ENCODE measurements at regions not wholly inside any gene's neighbourhood (a gene's known extent, or its start where the extent isn't known, plus 50 kb on each side); places are given as distances from the start of the nearest gene placed in this dataset.

DNA sequence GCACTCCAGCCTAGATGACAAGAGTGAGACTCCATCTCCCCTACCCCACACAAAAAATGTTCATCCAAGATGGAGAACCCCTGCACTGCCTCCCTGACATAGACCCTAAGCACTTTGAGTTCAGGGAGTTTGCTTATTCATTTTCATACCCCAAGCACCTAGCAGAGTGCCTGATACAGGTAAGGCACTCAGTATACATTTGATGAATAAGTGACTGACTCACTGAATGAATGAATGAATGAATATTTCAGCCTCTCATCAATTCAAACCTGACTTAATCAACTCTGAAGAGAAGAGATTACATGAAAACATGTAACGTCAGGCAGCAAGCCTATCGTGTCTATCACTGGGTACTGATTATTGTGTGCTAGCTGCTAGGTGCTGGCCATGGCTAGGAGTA is 121.3 kb upstream of the GADD45A start:
- no peak for DNase-seq

DNA sequence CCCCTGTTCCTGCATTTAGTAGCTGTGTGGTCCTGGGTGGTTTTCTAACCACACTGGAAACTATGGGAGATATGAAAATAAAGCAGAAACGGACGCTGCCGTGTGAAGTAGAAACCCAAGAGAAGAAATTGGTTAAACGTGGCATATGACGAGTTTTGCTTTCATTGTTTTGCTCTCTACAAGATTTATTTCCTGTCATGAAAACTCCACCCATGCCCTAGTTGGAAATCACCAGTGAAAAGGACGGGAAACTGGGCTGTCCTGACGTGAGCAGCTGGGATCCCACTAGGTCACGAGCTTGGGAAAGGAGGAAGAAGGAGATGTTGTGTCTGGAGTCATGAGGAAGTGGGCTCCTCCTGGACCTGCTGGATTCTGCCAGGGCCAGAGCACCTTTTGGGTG is 120.8 kb upstream of the GADD45A start:
- no peak for DNase-seq

DNA sequence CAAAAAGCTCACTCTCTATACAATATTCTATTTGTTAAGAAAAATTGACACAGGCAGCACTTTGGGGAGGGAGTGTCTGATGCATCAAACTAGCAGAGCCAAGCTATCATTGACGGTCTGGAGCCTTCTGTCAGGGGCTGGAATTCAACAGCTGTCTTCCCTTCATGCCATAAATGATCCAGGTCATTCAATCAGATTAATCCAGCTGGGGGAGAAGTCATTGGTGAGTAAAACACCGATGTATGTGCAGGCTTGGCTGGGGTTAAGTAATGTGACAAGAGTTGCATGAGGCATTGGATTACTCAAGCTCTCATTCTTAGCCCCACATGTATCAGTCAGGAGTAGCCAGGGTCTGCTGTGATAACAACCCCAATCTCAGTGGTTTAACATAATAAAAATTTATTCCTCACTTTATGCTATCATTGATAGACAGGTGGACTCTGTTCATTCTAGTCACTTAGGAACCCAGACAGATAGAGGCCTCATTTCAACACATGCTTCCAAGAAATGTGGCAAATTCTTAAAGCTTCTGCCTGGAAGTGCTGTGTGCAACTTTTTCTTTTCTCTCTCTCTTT is 118.1 kb upstream of the GADD45A start:
- DNase-seq: no peak

DNA sequence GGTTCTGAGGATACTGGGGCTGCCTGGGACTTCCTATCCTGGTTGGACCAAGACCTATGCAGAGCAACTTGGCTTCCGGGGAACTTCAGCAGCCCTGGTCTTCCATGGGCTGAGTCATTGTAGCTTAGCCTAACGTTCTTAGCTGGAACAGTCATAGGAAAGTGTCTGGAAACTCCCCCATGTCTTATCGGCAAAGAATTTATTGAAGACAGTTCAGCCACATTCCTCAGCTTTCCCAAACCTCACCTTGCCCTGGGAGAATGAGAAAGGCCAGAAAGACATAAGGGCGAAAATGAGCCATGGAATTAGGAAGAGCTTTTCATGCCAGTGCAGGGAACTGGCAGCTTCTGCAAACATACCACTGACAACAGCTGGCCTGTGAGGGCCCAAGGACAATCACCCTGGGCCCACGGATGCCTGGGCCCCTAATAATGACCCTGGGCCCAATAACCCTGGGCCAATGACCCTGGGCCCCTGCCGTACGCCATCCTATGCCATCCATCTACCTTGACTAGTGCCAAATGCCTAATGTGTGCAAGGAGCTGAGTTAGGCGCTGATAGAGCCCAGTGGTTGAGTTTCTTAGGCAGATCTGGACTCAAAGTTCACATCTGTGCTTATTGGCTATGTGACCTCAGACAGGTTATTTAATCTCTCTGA is 114.4 kb upstream of the GADD45A start:
- no peak for DNase-seq

DNA sequence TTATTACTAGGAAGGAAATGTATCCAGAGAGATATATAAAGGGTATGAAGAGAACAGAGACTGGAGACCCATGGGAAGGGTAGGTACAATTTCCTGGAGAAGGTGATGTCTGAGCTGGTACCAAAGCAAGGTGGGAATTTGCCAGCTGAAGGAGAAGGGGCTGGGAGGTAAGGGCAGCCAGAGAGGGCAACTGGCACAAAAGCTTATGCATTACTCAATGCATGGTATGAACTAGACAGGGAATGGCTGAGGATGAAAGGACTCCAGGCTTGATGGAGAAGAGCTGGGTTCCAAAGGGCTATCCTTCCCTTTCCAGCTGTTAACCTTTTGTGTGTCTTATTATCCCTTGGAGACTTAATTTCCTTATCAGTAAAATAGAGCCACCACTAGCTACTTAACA is 113.6 kb upstream of the GADD45A start:
- no peak for DNase-seq

DNA sequence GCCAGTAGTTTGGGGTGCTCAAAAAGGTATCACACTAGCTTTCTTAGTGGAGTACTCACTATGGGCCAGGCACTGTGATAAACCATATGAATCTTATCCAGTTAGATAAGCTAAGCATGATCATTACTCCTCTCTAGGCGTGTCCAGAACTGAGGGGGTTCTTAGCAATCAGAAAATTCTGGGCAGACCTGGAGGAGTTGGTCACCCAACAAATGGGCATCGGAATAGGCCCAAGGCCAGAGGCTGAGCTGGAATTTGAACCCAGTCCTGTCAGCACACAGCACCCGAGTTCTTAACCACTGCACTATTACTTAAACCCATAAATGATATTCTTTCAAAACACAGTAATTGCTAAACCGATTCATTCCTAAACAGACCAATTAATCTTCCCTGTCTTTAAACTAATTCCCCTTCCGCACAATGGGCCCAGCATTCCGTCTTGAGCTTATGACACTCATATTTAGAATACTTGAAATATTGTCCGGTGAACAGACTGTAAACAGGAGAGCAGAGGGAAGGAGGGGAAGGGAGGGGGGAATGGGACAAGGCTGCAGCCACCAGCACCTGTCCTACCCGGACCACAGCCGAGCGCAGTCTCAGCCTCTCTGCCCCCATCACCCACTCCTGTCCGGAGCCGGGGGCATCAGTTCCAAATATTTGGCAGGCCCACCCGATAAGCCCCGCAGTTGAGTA is 113.0 kb upstream of the GADD45A start:
- DNase-seq: no peak

DNA sequence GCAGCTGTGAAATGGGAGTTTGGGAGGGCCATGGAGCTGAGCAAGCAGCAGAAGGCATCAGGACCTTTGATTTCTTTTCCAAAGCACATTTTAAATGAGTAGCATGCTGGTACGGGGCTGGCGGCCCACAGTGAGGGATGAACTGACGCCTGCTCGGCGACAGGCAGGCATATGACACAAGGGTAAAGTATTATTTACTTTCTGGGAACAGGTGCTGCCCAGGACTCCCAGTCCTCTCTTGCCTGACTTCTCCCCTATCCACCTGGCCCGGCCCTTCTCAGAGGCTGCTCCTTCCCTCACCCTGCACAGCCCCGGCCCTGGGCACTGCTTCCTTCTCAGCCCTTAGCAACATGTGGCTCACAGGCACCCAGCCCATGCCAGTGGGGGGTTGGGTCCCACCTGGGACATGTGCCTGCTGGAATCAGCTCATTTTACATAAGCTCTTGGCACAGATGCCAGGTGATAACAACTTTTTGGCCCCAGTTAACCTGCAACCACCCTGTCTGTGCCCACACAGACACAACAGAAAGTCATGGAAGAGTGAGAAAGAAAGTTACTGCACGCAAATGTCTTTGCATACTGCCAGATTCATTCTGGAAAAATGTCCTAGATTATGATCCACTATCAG is 112.3 kb upstream of the GADD45A start:
- DNase-seq: peak; percentile 71

DNA sequence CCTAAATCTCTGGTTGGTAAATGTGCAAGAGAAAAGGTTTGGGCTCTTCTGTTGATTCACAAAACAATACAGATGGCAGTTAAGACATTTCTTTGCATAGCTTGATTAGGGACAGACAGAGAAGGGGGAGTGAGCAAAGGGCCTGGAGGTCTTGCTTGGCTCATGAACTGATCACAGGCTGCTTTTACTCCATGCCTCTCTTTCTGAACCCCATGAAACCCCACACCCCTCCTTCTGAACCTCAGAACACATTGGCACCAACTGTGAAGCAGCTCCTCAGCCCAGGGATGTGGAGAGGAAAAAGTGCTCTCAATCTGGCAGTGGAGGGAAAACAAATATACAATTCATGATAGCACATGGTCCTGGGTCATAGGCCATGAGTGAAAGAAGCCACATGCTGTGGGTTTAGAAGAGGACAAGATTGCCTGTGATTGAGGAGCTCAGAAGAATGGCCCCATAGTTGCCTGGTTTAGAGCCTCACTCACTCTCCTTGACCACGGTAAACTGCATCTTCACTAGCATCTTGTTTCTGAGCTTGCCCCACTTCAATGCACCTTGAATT is 111.6 kb upstream of the GADD45A start:
- no peak for DNase-seq

DNA sequence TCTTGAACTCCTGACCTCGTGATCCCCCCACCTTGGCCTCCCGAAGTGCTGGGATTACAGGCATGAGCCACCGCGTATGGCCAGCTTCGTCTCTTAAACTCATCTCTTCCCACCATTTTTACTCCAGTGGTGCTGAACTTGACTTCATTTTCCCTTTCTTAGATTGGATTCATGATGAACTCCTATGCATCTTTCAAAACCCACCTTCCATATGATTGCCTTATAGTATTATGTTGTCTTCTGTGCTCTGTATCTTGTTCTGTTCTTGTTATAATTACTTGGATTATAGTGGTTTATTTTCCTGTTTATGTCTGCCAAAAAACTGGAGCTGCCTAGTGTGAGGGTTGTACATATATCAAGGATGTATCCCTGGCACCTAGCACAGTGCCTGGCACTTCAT is 110.8 kb upstream of the GADD45A start:
- DNase-seq: no peak

DNA sequence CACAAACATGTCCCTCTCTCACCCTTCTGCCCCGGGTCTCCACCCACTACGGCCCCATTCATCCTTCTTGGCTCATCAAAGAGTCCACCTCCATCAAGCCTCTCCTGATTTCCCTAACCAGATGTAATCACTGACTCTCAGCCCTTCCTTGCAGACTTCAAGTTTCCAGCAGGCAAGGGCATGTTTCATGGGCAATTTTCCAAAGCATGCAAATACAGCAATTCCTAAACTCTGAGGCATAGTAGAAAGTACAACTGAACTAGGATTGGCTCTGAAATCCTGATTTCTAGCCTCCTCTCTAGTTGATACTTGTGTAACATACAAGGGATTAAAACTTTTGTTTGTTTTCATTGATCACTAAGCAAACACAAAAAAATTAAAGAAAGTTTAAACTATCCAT is 109.1 kb upstream of the GADD45A start:
- DNase-seq: no peak

DNA sequence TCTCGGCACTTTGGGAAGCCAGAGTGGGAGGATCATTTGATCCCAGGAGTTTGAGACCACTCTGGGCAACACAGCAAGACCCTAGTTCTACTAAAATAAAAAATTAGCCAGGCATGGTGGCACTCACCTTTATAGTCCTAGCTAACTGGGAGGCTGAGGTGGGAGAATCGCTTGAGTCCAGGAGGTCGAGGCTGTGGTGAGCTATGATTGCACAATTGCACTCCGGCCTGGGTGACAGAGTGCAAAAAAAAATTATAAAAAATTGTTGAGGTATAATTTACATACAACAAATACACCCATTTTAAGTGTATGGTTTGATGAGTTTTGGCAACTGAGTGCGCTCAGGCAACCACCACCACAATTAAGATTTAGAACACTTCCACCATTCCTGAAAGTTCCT is 108.5 kb upstream of the GADD45A start:
- no peak for DNase-seq

DNA sequence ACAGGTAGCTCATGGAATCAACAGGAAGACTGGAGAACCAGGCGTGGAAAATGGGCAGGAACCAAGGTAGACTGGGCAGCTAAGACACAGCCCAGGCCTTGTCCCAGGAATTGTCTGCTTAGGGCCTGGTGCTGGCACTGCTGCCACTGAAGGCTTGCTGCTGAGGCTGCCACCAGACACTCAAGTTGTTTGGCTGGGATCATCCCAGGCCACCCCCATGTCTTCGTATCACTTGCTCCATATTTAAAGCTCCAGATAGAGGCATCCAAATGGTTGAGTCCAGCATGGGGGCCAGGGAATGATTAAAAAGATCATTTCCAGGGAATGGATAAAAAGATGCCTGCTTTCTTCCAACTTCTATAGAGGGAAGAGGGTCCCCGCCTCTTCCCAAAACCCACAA is 107.4 kb upstream of the GADD45A start:
- DNase-seq: no peak

DNA sequence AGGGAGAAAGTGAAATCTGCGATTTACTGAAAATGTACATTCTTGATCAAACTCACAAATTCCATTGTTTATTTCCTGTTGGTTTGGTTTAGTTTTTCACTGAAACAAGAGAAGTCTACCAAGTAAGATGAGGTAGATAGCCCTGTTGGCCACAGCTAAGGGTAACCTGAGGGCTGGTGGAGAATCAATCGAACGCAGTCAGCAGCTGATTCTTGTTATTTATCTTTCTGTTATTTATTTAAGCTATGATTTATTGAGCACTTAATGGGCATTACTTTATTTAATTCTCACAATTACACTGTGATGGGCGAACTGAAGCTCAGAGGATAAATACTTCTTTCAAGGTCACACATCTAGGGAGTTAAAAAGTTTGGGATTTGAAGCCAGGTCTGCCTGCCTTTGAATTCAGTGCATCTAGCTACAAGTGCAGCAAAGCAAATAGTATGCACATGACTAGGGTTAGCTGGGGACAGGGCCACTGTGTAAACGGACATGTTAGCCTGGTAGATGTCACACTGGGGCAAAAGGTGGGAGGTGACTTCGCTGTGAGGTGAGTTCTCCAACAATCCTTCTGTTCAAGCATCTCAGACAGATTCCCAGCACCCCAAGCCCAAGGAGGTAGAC is 106.5 kb upstream of the GADD45A start:
- DNase-seq: no peak

DNA sequence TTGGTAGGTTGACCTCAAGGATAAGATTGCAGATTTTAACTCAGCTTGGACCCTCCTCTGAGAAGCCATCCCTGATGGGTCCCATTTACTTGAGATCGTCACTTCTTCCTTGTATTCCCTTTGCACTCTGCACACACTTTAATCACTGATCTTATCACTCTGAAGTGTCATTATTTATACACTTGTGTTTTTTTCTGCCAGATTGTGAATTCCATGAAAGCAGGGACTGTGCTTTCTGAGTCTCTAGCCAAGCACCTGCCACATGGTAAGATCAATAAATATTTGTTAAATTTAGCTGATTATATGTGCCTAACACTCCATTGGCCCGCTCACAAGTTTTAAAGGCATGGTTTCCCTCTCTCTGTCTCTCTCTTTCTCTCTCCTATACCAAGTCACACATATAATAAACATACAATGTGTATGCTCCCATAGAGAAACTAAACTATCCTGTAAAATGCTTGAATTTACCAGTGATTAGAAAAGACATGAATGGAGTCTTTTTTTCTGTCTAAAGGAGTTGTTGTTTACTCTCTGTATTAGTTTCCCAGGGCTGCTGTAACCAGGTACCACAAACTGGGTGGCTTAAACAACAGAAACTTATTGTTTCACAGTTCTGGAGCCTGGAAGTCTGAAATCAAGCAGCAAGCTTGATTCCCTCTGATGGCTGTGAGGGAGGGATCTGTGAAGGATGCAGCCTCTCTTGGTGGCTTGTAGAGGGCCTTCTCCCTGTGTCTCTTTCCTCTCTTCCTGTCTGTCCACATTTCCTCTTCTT is 105.2 kb upstream of the GADD45A start:
- DNase-seq: no peak

DNA sequence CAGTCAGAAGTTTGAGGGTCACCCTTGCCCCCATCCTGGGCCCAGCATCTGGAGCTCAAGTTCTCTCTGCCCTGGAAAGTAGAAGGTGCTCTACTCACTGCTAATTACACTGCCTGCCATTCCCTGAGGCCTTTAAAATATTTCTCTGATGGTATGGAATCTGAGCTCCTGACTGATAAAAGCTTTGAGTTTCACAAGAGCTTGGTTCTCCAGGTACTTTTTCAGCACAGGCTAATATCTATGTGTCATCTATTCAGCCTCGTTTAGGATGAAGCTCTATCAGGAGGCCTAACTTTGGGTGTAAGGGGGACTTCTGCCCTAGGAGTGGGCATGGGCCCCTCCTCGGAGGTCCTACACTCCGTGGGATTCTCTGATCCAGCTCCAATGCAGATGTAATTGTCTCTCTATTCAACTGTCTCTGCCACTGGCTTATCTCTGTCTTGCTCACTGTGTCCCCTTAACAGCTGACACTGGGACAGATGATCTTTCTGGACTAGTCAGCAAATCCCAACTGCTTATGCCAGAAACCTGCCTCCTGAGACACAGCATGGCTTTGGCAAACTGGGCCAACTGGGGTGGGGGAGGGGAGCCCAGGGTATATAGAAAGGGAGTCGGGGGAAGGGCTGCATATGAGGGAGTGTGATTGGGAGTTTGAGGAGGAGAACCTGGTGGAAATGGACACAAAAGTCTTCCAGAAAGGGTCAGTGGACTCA is 104.2 kb upstream of the GADD45A start:
- DNase-seq: no peak

DNA sequence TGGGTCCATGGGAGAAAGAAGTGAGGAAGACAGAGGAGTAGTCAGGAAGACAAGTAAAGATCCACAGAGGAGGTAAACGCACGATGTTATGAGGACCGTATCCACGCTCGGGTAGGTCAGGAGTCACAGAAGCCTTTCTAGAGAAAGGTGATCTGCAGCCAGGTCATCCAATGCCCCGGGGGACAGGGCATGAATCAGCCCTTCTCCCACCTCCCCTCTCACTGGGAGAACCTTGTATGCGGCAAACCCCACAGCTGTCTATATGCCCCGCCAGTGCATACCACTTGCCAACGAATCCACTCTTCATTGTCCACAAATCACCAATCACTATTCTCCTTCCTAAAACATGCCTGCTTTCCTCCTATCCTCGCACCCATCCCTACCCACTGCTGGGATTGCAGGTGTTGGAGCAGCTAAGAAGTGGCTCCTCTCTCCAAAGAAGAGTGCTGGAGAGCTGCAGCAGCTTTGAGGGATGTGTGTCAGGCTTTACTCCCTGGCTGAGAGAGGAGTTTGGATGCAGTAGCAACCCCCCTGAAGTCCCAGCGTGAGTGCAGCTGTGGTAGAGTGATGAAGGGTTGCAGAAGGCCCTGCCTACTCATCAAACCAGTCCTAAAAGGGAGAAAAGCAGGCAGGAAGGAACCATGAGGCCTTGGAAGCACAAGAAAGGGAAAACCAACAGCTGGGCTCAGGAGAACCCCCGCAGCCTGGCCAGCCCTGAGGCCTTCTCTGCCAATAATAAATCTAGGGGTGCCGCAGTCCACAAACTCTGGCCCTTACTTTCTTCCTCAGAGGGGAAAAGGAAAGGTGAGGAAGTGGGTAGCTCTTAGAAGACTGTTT is 102.2 kb upstream of the GADD45A start:
- no peak for DNase-seq

DNA sequence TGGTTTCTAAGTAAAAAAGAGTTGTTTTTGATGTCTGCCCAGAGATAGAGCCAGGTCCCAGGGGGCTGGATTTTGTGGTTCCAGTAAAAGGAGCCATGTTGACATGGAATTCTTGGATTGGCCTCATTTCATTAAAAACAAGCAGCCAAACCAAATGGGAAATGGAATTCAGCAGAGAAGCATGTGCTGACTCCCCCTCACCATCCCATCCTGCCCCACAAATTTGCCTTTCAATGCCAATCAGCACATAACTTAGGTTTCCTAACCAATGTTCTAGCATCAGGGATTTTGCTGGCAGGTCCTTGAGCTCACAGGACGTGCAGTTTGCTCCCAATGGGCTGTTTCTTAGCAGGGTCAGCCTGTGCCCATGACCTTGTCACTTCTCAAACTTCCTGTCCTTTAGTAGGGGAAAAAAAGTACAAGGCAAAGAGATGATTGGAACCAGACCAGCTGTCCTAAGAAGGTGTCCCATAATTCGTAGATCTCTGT is 101.5 kb upstream of the GADD45A start:
- DNase-seq: no peak

DNA sequence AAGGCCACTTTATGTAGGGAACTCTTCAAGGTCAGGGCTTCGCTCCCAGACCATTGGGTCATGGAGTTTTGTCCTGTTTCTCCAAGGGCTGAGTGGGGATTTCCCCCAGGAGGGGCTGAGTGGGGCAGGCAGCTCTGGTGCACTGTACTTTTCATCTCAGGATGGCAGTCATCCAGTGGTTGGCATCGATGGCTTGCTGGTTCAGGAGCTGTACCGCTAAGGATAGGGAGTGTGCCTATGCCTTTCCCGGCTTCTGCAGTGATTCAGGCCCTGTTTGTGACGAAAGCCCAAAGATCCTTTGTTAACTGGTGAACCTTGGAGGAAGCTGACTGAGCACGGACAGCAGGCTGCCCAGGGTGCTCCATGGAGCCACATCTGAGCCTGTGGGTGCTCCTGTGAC is 100.1 kb upstream of the GADD45A start:
- no peak for DNase-seq

DNA sequence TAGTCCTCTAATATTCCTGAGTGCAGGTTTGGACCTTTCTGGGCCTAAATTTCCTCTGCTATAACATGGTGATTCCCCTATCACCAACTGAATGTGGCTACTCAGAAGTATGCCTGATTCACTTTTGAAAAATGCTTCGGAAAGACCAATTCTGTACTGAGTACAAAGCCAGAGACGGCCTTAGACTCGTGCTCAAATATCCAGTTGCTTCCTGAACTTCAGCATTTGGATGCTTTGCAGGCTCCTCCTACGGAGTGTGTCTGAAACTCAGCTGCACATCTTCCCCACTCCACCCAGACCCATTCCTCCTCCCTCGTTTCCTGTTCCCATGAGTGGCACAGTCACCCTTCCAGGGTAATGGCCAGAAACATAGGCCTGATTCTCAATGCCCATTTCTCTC is 98.4 kb upstream of the GADD45A start:
- DNase-seq: no peak

DNA sequence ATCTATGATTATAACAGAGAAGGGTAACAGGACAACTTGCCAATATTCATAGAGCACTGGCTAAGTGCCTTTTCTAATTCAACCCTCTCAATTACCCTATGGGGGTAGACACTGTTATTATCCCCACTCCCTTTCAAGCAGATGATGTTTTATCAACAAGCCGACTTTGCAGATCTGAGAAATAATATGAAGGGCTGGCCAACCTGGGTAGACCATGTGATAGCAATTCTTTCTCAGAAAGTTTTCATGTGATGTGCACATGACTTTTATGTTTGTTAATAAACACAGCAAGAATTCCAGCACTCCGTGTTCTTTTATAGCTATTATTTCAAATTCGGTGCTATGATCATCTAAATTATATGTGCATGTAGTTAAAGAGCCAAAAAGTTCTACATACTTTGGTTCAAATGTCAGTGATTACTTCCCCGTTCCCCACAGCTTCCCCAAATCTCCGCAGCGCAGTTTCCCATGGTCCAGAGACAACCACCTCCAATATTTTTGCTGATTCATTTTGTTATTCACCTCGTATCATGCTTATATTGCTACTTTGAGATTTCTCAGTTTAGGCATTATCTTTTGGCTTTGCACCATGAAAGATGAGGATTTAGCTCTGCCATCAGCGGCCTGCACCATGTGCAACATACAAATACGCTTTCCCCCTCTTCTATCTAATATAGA is 96.7 kb upstream of the GADD45A start:
- no peak for DNase-seq
